Astrocyte (in vitro differentiated cells and primary cell): ENCODE measurements at regions not wholly inside any gene's neighbourhood (a gene's known extent, or its start where the extent isn't known, plus 50 kb on each side); places are given as distances from the start of the nearest gene placed in this dataset.
"Not testable (repeated sequence)": the region's sequence is repeated elsewhere in the genome, so short reads cannot be mapped to it uniquely, and the experiment has no call there.

Experiments used
- DNase-seq: peaks from one replicate; pipeline ENCODE4 v3.0.0-alpha.2; 2010; ENCODE audit warnings: low read depth
- FAIRE-seq: peaks from 2 replicates; lab custom pipeline; 2011; peaks lifted over from hg19 to GRCh38; lab: Jason Lieb, UNC
- H2AFZ ChIP-seq: 2 replicates; pipeline ENCODE4 v1.6.0; 2012; ENCODE audit warnings: low read depth, low read length, inconsistent platforms
- H3K27ac ChIP-seq: 2 replicates; pipeline ENCODE4 v1.5.1; 2011; ENCODE audit warnings: low read depth, low read length, inconsistent platforms
- H3K27me3 ChIP-seq: 2 replicates; pipeline ENCODE4 v1.6.0; 2011; ENCODE audit warnings: low read length, inconsistent platforms; ENCODE audit not compliant: insufficient read depth
- H3K36me3 ChIP-seq: 2 replicates; pipeline ENCODE4 v1.5.1; 2011; ENCODE audit warnings: low read length, inconsistent platforms; ENCODE audit not compliant: insufficient read depth
- H3K4me1 ChIP-seq: 2 replicates; pipeline ENCODE4 v1.5.1; 2011; ENCODE audit warnings: low read length, inconsistent platforms; ENCODE audit not compliant: insufficient read depth
- H3K4me2 ChIP-seq: 2 replicates; pipeline ENCODE4 v1.6.0; 2012; ENCODE audit warnings: low read length, inconsistent platforms
- H3K4me3 ChIP-seq: 2 replicates; pipeline ENCODE4 v1.5.1; 2011; ENCODE audit warnings: low read depth, mild to moderate bottlenecking, low read length, inconsistent platforms; ENCODE audit not compliant: insufficient read depth
- H3K79me2 ChIP-seq: 2 replicates; pipeline ENCODE4 v1.6.0; 2012; ENCODE audit warnings: mild to moderate bottlenecking, low read length, inconsistent platforms; ENCODE audit not compliant: insufficient read depth
- H3K9ac ChIP-seq: 2 replicates; pipeline ENCODE4 v1.6.0; 2012; ENCODE audit warnings: mild to moderate bottlenecking, low read length, inconsistent platforms
- H3K9me3 ChIP-seq: 2 replicates; pipeline ENCODE4 v1.5.1; 2012; ENCODE audit warnings: low read depth, mild to moderate bottlenecking, low read length, inconsistent platforms; ENCODE audit not compliant: insufficient read depth
- H4K20me1 ChIP-seq: 2 replicates; pipeline ENCODE4 v1.6.0; 2012; ENCODE audit warnings: low read length, inconsistent platforms; ENCODE audit not compliant: insufficient read depth
- H3K27ac Mint-ChIP-seq: one replicate; pipeline ENCODE4 v1.8.0; 2021; ENCODE audit warnings: mild to moderate bottlenecking, mixed read lengths; ENCODE audit not compliant: unreplicated experiment
- H3K27me3 Mint-ChIP-seq: one replicate; pipeline ENCODE4 v1.8.0; 2021; ENCODE audit warnings: low read depth, mixed read lengths; ENCODE audit not compliant: unreplicated experiment
- H3K36me3 Mint-ChIP-seq: one replicate; pipeline ENCODE4 v1.8.0; 2021; ENCODE audit warnings: low read depth, mixed read lengths; ENCODE audit not compliant: unreplicated experiment
- H3K4me1 Mint-ChIP-seq: one replicate; pipeline ENCODE4 v1.8.0; 2021; ENCODE audit warnings: low read depth, mixed read lengths; ENCODE audit not compliant: unreplicated experiment
- H3K4me3 Mint-ChIP-seq: one replicate; pipeline ENCODE4 v1.8.0; 2021; ENCODE audit warnings: mild to moderate bottlenecking, moderate library complexity, mixed read lengths; ENCODE audit not compliant: unreplicated experiment
- H3K9me3 Mint-ChIP-seq: one replicate; pipeline ENCODE4 v1.8.0; 2021; ENCODE audit warnings: mild to moderate bottlenecking, mixed read lengths; ENCODE audit not compliant: unreplicated experiment

DNA sequence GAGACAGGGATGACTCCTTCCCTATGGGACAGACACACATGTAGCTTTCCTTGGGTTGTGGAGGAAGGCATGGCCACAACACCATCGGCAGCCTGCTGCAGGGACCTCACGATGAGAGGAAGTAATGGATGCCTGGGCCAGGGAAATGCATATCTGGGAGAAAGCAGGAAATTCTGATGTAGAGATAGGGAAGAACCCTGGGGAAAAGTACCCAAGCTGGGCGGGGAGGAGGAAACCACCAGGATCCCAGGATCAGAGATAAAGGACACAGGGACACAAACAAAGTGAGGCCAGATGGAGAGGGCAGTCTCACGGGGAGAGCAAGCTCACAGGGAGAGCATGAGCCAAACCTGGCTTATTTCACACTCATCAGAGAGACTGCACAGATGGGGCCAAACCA lies 294.7 kb upstream of the TEKT4 start:
- H3K36me3 ChIP-seq, H3K4me3 Mint-ChIP-seq, H3K9ac ChIP-seq, H3K4me1 ChIP-seq, DNase-seq, H3K27me3 Mint-ChIP-seq, H3K4me3 ChIP-seq, H3K9me3 Mint-ChIP-seq, H3K79me2 ChIP-seq, H3K36me3 Mint-ChIP-seq, H3K4me1 Mint-ChIP-seq, H2AFZ ChIP-seq, FAIRE-seq, H4K20me1 ChIP-seq, H3K27me3 ChIP-seq, H3K9me3 ChIP-seq: not testable (repeated sequence)
- Histone ChIP-seq H3K4me2 (peak overlapping the region; percentile 40), H3K27ac (peak overlapping the region; percentile 44)
- H3K27ac Mint-ChIP-seq, result peak overlapping the region; percentile 42

DNA sequence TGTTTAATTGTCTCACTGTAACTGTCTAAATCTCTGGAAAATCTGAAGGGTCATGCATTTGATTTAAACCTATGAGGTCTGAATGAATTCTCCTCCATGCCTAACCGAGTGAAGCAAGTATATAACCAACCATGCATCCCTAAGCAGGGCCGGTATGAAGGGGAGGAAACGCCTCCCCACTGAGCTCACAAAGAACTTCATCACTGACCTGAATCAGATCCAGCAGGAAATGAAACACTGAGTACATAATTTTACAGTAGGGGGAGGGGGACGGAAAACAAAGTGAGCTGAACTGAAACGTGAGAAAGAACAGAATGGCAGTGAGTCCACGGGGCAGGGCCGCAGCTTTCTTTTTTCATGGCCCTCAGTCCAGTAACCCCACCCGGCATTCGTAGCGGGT lies 294.1 kb upstream of the TEKT4 start:
- H3K27me3 Mint-ChIP-seq, H2AFZ ChIP-seq, H3K36me3 ChIP-seq, H3K27ac ChIP-seq, H3K9me3 Mint-ChIP-seq, H3K4me3 Mint-ChIP-seq, H3K27me3 ChIP-seq, H4K20me1 ChIP-seq, H3K27ac Mint-ChIP-seq, H3K4me1 ChIP-seq, H3K4me1 Mint-ChIP-seq, H3K9me3 ChIP-seq, H3K36me3 Mint-ChIP-seq, H3K4me3 ChIP-seq, FAIRE-seq, H3K9ac ChIP-seq, H3K79me2 ChIP-seq: not testable (repeated sequence)
- DNase-seq, result peak; percentile 63
- H3K4me2 ChIP-seq, result peak overlapping the region; percentile 40

DNA sequence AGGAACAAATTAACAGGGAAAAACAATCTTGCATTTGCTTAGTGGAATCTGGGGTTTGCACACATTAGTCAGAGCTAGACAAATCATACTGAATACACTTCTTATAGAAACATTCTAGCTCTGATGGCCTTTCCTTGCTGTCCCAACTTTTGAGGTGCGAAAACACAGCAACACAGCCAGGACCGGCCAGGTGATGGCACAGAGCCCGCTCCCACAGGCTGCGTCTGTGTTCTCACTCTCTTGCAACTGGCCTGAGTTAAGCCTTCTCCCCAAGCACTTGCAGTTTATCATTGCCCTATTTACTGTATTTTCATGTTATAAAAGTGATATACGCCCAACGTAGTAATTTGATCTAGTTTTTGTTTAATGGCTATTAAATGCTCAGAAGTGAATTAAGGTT lies 292.0 kb upstream of the TEKT4 start:
- not testable (repeated sequence) for H3K27ac Mint-ChIP-seq, H3K4me3 ChIP-seq, DNase-seq, H3K9me3 Mint-ChIP-seq, H3K9me3 ChIP-seq, H3K27me3 Mint-ChIP-seq, H4K20me1 ChIP-seq, H3K4me3 Mint-ChIP-seq, H3K9ac ChIP-seq, H3K27ac ChIP-seq, H3K36me3 ChIP-seq, H3K27me3 ChIP-seq, FAIRE-seq, H3K79me2 ChIP-seq, H2AFZ ChIP-seq, H3K4me1 ChIP-seq, H3K36me3 Mint-ChIP-seq, H3K4me2 ChIP-seq
- peaks cover 13% of the 10 kb centered on the region for H3K4me1 Mint-ChIP-seq

DNA sequence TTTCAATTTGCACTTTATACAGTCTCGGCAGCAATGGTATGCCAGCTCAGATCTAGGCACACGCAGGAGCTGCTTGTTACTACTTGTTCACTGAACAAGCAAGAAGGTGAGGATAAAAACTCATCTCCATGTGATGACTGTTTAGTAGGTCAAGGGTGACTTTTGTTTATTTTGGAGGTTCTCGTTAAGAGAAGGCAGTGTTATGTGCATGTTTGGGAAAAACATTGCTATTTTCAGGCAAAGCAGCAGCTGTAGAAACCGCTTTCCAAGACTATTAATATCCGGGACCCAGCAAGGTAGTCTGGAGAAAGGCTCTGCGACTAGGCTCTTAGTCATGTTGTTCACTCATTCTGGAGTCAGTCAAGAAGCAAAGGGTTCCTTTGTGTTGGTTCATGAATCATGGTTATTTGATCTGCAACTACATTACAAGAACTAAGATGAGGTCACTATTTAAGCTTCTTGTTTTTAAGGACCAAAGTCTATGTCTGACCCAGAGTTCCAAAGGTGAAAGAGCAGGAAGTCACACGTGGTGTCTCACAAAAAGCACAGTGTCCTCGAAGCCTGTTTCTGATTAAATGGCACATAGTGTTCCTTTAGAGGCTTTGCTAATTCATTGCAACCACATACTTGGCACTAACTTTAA lies 288.0 kb upstream of the TEKT4 start:
- H3K9me3 Mint-ChIP-seq, H3K4me1 Mint-ChIP-seq: not testable (repeated sequence)
- peak overlapping the region; percentile 31 for H3K4me2 ChIP-seq

DNA sequence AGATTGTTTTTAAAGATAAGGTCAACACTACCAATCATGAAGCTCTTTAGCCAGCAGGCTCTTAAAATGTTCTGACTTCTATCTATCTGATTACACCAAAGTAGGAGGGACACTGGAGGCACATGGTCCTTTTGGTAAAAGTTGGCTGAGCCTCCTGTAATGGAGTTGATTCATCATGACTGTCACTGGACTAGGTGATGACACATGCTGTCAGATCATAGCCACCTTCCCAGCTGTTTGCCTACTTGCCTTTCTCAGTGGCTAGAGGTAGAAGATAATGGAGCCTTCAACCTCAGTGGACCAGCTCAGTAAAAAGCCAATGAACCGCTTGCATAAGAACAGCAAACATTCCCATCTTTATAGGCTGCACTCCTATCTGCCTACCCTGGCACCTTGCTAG lies 286.7 kb upstream of the TEKT4 start:
- peaks cover 13% of the 10 kb centered on the region for H3K27me3 Mint-ChIP-seq
- H2AFZ ChIP-seq, H3K27ac Mint-ChIP-seq, H3K4me2 ChIP-seq, H3K4me1 Mint-ChIP-seq, H3K36me3 ChIP-seq, FAIRE-seq, H3K27ac ChIP-seq, H3K9ac ChIP-seq, H3K4me3 ChIP-seq, H3K9me3 ChIP-seq, H3K4me1 ChIP-seq, H3K79me2 ChIP-seq, H3K27me3 ChIP-seq, DNase-seq, H3K9me3 Mint-ChIP-seq, H4K20me1 ChIP-seq, H3K36me3 Mint-ChIP-seq, H3K4me3 Mint-ChIP-seq: not testable (repeated sequence)

More for the DNA sequence above, 288.0 kb upstream of the TEKT4 start:
- not testable (repeated sequence) for H3K36me3 Mint-ChIP-seq, H4K20me1 ChIP-seq, H3K9me3 ChIP-seq, H3K4me3 ChIP-seq, H3K27ac Mint-ChIP-seq, H3K36me3 ChIP-seq, H3K27me3 Mint-ChIP-seq, FAIRE-seq, H3K4me1 ChIP-seq, H2AFZ ChIP-seq, H3K4me3 Mint-ChIP-seq, H3K9ac ChIP-seq, H3K27me3 ChIP-seq, H3K79me2 ChIP-seq
- peak; percentile 66 for DNase-seq
- peak overlapping the region; percentile 31 for H3K27ac ChIP-seq
